ENCODE measurements at regions not wholly inside any gene's neighbourhood (a gene's known extent, or its start where the extent isn't known, plus 50 kb on each side); places are given as distances from the start of the nearest gene placed in this dataset.

DNA sequence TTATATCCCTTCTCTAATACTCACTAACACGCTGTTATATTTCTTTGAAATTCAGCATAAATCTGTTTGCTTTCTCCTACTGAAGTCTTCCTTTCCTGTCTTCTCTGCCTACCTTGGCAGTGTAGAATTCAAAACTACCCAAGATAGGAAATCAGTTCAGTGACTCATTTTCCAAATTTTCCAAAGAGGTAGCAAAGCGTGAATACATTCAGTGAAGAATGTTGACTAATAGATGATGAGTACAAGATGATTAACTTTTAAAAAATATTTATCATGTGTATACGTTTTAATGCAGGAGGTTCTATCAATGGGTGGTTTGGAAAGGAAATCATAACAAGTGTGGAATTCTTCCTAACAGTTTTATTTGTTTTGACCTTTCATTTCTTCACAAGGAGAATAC is 201.9 kb upstream of the SLC8A1 start:
- TF ChIP-seq, protein P1, sequence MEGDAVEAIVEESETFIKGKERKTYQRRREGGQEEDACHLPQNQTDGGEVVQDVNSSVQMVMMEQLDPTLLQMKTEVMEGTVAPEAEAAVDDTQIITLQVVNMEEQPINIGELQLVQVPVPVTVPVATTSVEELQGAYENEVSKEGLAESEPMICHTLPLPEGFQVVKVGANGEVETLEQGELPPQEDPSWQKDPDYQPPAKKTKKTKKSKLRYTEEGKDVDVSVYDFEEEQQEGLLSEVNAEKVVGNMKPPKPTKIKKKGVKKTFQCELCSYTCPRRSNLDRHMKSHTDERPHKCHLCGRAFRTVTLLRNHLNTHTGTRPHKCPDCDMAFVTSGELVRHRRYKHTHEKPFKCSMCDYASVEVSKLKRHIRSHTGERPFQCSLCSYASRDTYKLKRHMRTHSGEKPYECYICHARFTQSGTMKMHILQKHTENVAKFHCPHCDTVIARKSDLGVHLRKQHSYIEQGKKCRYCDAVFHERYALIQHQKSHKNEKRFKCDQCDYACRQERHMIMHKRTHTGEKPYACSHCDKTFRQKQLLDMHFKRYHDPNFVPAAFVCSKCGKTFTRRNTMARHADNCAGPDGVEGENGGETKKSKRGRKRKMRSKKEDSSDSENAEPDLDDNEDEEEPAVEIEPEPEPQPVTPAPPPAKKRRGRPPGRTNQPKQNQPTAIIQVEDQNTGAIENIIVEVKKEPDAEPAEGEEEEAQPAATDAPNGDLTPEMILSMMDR (conservative IDR thresholded peaks at IDR 0.05): no peak
- TF ChIP-seq ZFX (IDR thresholded peaks at IDR 0.05): no peak
